ENCODE measurements at regions not wholly inside any gene's neighbourhood (a gene's known extent, or its start where the extent isn't known, plus 50 kb on each side); places are given as distances from the start of the nearest gene placed in this dataset.

GRCh38 chr4:174120446-174121295 is 162.8 kb downstream of the FBXO8 start:
- peak in 43 of 56 donors; percentile 1 to 76 (median 25) for DNase-seq

DNA sequence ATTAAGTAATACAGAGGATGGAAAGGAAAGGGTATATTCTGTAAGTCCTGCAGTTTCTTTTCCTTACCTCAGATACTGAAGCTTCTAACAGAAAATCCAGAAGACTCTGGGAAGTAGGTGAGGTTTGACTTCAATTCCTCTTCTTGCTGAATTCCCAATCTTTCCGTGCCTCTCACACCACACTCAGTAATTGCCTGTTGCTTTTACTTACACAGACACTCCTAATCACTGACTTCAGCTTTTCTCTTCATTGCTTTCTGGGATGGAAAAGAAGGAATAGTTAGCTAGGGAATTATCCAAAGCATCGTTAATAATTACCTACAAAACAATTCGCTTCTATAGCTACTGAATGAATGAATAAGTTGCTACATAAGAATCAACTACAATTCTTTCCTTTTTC is 163.6 kb downstream of the FBXO8 start:
- no peak for DNase-seq

- DNase-seq: no peak
Observed at GRCh38 chr4:174119051-174119450, 164.4 kb downstream of the FBXO8 start.

DNA sequence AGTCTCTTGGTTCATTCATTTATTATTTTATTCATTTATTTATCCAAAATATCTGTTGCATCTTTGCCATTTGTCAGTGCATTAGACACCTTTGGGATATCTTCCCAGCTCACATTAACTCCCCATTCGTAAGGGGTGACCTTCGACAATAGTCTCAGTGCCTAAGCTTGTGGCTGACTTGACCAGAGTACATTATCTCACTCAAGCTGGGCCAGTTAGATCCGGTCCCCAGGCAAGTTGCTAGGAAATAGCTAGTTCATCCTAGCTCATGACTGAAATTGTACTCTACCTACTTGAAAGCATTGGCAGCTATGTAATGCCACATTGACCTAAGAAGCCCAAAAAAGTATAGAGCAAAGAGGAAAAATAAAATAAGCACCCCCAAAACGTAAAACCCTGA is 165.3 kb downstream of the FBXO8 start:
- no peak for DNase-seq

- no peak for DNase-seq
Observed at GRCh38 chr4:174117445-174117844, 166.0 kb downstream of the FBXO8 start.

- DNase-seq: no peak
Observed at GRCh38 chr4:174116021-174116420, 167.4 kb downstream of the FBXO8 start.

DNA sequence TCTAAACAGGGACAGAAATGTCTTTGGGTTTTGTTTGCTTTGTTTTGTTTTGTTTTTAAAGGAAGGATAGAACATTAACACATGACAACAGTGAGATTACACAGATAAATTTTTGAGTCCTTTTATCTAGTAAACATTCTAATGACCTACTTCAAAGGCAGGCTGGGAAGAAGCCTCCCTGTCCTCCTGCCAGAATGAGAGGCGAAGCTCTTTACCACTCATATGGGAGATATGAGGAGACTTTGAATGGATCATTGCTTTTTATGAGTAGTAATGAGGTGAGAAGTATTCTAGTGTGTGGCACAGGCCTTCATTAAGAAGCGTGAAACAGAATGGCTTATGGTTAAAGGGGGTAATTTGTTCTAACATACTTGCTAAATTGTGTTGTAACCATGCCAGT is 172.0 kb downstream of the FBXO8 start:
- DNase-seq: no peak

DNA sequence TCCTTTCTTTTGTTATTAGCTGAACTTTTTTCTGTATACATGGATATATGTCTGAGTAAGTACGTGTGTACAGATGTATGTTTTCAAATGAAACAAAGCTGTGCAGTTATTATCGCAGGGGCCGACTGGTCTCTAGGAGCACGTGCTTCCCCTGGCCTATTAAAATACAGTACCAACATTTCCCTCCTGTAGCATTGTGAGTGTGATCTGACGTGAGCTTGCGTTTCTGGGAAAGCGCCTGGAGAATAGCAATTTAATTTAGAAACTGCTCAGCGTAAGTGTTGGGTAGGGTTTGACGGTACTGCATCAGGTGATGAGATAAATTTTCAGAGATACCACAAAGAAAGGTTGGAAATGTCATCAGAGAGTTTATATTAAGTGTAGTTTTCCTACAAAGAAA is 173.3 kb downstream of the FBXO8 start:
- no peak for DNase-seq

- no peak for DNase-seq
Observed at GRCh38 chr4:174107746-174108354, 175.6 kb downstream of the FBXO8 start.

- DNase-seq: no peak
Observed at GRCh38 chr4:174105202-174105601, 178.3 kb downstream of the FBXO8 start.

- DNase-seq: no peak
Observed at GRCh38 chr4:174100910-174101309, 182.6 kb downstream of the FBXO8 start.

- no peak for DNase-seq
Observed at GRCh38 chr4:174099712-174100111, 183.8 kb downstream of the FBXO8 start.

DNA sequence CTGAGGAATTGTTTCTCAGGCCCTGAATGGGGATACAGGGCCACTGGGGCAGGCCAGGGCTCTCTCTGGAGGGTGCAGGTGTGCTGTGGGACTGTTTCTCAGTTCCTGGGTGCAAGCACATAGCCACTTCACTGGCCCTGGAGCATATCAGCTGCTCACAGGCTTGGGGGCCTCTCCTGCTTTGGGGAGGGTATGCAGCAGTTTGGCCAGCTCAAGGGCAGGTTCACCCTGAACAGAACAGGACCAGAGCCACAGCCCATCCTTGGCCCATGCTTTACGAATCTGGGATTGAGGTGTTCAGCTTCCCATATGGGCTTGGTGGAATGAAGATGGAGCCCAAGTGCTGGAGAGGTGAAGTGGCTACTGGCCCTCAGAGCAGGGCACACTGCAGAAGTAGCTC is 186.5 kb downstream of the FBXO8 start:
- DNase-seq: no peak

- no peak for DNase-seq
Observed at GRCh38 chr4:174096456-174096855, 187.0 kb downstream of the FBXO8 start.

- DNase-seq: no peak
Observed at GRCh38 chr4:174091130-174091529, 192.3 kb downstream of the FBXO8 start.

DNA sequence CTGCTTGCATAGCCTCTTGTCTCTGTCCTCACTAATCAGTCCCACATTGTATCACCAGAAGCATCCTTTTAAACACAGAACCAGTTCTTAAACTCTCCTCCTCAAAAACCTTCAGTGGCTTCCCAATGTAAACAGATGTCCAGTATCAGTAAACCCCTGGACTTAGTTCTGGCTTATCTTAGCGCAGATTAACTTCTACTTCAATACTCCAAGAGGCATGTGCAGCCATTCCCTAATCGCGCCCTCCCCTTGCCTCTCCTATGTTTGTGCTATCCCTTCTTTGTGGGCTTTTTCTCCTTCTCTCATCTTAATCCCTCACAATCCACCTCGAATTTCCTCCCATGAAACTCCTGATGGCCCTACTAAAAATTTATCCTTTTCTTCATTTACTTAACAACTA is 193.8 kb downstream of the FBXO8 start:
- DNase-seq: no peak

- DNase-seq: no peak
Observed at GRCh38 chr4:174088795-174089194, 194.7 kb downstream of the FBXO8 start.

GRCh38 chr4:174086829-174087799 is 196.4 kb downstream of the FBXO8 start:
- no peak for DNase-seq

DNA sequence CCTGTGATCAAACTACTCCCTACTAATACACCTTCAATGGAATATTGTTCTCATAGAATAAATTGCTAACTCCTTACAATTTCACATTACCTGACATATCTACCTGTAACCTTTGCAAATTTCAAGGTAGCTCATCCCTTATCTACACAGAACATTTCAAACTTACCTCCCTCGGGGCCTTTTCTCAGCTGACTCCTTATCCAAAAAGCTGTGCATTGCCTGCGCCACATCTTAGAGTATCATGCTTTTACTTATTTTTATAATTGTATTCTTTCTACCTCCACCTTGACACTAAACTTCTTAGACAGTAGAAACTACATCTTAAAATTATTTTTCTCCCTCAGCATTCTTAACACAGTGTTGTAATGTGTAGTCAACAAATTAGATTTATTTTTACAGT is 198.5 kb downstream of the FBXO8 start:
- no peak for DNase-seq

DNA sequence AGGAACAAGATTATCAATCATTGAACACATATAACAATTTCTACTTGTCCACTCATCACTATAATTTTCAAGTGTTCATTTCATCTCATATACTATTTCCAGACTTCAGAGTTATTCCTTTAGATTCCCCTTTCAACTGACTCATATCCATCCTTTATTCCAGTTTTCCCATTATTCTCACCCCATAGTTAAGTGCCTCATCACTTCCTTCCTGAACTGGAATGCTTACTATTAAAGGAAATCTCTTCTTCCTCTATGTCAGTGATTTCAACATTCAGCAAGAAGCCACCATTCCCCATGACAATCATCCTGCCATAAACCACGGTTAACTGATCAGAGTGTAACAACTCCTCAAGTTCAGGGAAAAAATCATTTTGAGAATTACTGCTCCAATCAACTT is 198.9 kb downstream of the FBXO8 start:
- no peak for DNase-seq

DNA sequence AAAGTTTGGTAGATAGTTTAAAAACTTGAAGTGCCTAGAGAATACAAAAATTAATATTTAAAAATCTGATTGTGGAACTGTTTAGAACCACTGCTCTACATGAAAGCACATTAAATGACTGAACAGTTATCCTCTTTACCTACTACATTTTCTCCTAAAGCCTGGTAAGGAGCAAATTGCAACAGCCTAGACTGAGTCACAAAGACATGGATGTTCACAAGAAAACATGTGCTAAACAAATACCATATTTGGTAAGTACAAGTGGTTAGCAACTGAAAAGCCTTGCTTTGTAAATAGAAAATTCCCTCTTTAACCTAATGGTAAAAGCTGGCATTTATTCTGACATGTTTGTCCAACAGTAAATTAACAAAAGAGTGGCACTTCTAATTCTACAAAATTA is 203.1 kb downstream of the FBXO8 start:
- no peak for DNase-seq

- no peak for DNase-seq
Observed at GRCh38 chr4:174071595-174071994, 211.9 kb downstream of the FBXO8 start.

Measured in nucleus accumbens (tissue), 56 donors.